ENCODE measurements at regions not wholly inside any gene's neighbourhood (a gene's known extent, or its start where the extent isn't known, plus 50 kb on each side); places are given as distances from the start of the nearest gene placed in this dataset.

DNA sequence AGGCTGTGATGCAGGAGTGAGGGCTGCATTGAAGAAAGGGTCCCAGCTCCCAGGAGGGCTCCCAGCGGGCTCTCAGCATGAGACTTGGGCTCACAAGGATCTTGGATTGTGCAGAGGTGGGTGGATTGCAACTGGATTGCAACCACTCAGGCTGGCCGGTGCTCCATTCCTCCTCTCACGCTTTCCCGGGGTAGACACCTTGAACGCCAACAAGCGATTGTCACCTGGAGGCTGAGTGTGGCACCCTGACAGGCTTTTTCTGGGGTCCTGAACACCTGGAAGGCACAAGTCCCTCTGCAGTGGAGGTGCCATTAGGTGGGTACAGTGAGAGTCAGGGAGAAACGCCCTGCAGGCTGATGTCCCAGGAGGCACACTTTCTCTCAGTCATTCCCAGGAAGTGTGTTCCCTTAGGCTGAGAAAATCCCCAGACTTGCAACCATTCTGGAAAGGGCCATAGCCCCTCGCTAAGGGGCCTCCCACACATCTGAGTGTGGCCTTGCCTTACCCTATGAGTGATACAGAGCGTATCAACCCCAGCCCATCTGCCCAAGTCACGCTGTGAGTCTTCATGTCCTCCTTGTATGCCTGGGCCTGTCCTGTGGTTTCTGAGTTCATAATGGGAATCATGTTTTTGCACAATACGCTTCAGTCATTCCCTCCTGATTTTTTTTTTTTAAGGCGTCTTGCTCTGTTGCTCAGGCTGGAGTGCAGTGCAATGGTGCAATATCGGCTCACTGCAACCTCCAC lies 488.1 kb downstream of the IRX1 start:
- DNase-seq = no peak

DNA sequence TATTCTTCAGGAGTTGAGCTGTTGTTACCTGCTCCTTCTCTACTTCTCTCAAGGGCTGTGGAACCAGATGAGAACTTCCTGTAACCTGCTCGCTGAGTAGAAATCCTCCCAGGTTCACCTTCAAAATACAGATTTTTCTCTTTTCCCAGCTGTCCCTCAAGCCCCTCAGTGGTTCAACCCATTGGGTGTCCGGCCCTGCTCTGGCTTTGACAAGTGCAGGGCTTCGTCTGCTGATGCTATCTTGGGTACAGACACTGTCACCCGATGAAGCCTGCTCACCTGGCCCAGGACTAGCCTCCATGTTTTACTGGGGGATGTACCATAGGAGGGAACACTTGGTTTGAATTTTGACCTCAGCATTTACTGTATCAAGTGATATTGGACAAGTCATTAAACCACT lies 490.4 kb downstream of the IRX1 start:
- DNase-seq = no peak

DNA sequence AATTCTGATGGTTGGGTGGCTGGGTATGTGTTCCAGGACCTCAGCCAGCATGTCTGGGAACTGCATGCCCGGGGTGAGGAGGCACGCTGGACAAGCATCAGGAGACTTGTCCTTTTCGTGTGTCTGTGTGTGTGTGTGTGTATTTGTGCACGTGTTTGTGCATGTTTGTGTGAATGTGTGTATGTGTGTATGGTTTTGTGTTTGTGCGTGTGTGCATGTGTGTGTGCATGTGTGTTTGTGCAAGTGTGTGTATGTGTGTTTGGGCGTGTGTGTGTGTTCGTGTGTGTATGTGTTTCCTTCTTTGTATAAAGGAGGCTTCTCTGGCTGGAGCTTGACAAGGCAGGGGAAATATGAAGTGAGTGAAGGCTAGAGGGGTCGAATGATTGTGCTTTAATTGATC lies 491.5 kb downstream of the IRX1 start:
- DNase-seq = no peak

DNA sequence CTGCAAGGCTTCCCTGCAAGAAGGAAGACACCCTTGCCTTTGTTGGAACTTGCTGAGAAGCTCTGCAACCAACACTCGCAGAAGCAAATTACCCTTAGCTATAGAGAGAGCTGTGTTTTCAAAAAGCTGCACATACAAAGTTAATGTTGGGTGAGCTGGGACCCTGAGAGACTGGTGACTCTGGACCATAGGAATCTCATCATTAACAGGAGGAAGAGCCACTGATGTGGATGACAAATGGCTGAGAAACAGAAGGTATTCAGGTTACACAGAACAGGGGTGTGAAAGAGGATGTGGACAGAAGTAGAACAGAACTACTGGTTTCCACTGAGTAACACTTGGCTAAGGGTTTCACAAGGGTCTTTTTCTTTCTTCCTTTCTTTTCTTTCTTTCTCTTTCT lies 493.5 kb downstream of the IRX1 start:
- DNase-seq = no peak

DNA sequence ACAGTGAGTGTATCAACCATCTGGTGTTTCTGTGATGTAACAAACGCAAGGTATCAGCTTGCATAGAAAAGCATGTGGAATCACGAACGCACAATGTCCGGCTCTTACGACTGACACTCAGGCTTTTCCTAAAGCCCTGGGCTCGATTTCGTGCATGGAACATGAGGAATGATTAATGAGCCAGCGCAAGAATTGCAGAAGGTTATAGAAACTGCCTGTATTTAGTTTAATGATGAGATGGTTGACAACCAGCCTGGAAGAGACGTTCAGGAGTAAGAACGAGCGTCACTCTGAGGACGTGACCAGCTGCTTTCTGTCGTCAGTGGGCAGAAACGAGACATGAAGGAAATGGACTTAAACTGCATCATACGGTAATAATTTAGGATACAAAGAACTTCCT lies 497.6 kb downstream of the IRX1 start:
- DNase-seq = no peak

DNA sequence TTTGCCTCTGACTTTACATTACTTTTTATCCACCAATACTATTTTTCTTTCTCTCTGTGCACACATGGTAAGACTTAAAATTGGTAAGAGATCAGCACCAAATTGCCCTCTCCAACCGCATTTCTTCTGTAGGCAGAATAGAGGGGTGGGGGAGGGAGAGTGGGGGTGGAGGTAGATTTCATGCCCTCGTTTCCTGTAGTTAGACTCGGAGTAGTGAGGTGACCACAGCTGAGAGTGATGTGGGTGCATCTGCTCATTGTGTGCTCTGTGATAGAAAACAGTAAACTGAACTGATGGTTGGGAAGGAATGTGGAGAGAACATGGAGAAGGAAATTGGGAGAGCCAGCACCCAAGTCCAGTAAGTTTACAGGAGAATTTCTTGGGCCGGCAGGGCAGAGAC lies 498.3 kb downstream of the IRX1 start:
- DNase-seq = no peak

DNA sequence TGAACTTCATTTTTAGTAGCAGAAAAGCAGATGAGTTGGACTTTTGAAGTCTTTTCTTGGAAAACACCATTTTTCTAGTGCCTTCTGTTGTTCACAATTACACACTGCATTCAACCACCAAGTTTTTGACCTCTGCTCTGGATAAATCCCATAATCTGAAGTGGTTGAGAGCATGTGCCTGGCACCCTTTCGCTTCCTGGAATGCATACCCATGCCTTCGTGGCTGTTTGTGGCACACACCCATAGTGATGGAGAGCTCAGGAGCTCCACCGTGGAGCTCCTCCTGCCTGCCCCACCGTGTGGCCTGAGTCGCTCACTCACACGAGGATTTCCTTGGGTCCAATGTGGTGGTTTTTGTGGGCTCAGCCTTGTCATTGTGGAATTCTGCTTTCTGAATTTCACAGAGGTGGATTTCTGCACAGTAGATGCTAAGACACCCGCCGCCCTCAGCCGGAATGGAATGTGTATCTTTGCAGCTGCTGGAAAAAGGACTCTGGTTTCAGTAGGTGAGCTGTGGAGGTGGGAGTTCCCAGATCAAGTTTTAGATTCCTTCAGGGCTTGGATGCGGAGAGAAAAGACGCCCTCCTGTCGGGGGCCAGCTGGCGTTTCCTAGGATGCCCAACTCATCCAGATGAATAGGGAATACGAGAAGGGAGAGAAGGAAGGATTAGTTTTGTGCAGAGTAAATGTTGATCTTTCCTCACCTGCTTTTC lies 500.4 kb downstream of the IRX1 start:
- DNase-seq = no peak

DNA sequence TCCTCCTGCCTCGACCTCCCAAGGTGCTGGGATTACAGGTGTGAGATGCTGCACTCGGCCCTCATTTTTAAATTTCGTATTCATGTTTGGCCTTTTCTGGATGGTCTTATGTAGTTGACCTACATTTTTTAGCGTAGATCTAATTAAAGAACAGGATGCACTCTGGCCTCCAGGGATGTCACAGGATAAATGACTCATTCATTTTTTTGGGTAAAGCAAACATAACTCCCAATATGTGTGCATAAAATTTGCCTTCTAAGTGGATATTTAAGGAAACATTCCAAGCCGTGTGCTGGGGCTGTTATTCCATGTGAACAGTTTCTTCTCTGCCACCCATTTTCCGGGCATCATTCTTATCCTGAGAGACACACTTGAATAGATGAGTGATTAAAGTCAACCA lies 501.6 kb downstream of the IRX1 start:
- no peak for DNase-seq

DNA sequence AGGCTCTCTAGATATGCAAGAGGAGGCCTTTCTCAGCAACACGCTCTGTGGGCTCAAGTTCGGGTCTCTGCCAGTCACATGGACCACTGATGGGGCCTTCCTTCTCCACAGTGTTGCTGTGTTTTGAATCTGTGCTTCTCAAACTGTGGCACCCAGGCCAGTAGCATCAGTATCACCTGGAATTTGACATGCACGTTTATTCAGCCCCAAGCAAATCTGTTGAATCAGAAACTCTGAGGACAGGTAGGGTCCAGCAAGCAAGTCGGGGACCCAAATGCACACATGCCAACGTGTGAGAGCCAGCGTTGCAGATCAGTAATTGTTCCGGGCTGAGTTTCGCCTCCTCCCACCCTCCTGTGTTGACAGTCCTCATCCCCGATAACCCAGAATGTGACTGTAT lies 502.6 kb downstream of the IRX1 start:
- DNase-seq = no peak

DNA sequence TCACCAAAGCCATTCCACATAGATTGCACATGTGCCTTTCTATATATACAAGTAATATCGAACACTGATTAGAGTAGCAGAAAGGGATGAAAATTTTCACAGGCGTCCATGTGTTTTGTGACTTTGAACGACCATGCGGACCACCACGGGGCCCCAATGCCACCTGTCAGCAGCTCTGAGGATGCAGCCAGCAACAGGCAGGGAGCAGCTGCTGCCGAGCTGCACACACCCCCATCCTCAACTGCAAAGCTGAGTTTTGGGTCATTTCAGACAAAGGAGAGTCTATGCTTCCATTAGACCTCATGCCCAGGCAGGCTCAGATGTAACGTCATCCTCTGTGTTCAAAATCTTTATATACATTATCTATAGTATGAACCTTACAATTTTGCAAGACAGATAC lies 503.8 kb downstream of the IRX1 start:
- no peak for DNase-seq

DNA sequence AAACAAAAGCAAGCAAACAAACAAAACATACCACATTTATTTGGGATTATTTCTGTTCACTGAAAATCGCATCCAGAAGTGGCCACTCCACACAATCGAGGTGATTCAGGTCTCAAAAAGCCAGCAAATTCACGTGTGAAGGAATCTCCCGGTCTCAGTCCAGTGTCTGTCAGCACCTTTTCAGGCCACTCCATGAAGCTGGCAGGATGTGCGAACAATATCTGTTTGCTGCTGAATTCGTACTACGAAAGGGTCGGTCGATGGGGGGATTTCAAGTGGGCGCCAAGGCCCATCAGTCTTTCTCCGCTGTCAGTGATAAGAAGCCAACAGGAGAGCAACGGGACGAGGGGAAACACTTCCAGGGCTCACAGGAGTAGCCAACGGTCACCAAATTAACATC lies 505.1 kb downstream of the IRX1 start:
- no peak for DNase-seq

DNA sequence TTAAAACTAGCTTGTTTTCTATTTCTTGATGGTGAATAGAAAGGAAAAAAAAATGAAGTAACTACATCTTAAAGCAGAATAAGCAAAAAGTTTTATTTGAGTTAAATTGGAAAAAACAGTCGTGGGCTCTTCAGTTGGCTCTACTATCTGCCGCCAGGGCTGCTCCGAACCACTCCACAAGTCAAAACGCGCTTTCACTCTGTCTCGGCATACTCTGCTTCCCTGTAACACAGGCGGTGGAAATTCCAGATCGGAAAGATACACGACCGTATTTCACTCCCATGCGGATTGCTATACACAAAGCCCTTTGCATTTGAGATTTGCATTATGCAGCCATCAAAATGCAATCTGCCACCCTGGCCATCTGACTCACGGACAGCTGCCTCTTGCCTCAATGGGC lies 505.6 kb downstream of the IRX1 start:
- no peak for DNase-seq

DNA sequence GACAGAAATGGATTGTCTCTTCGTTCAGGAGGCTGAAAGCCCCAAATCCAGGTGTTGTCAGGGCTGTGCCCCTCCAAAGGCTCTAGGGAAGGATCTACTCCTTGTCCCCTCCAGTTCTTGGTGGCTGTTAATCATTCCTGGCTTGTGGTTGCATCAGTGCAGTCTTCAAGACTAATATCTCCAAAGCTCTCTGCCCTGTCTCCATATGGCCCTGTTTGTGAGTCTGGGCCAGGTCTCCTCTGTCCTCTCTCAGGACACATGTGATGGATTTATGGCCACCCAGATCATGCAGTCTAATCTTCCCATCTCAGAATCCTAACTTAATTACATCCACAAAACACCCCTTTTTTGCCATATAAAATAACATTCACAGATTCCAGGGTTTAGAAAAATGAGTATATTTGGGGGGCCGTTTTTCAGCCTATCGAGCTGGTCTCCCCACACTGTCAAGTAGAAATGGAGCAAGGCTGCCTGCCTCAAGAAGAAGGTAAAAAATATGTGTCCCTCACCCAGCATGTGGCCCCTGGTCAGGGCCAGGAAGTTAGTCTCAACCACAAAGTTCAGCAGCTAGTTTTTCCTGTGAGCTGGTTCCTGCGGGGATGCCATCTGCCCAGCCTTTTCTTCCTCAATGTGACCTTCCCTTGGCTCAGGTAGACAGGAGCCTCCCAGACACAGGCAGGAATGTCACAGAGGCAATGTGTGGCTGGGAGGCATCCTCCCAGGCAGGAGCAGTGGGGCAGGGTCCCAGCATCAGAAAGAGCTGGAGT lies 509.4 kb downstream of the IRX1 start:
- DNase-seq = no peak

DNA sequence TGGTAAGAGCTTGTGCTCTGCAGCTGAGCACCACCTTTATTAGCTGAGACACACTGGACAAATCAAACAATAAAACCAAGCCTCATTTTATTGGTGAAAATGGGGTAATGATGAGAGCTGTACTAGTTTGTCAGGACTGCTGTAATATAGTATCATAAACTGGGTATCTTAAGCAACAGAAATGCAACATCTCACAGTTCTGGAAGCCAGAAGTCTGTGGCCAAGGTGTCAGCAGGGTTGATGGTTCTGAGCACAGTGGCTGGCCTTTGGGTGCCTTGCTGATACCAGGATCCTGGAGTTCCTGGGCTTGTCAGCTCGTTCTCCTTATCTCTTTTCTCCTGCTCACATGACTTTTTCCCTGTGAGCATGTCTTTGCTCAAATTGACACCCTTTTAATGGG lies 513.1 kb downstream of the IRX1 start:
- no peak for DNase-seq

DNA sequence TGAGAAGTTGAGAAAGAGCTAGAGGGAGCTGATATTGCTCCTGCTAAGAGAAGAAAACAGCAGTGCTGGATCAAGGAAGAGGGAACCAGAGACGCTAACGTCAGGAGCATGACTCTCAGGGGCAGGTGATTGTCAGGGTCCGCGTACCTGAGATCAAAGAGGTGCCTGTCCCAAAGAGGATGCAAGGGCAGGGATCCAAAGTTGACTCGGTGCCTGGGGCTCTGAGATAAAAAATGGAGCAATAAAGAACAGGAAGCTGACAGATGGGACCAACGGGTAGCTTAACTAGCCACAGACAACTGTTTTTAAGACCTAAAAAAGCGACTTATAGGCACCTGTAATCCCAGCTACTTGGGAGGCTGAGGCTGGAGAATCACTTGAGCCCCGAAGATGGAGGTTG lies 517.8 kb downstream of the IRX1 start:
- no peak for DNase-seq

DNA sequence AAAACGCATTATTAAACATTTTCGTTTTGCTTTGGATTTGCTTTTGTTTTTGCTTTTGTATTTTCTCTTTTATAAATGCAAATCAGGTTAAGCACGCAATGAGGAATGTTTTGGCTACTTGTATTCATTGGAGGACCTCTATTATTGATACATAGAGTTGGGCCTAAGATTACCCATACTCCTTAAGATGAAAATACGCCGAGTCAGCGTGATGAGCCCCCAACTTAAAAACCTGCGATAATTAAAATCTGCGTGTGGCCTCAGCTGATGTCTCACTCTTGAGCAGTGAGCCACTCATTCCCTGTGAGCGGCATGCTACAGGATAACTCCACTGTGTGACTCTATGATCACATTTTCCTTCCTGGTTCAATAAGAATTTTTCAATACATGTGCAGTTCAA lies 518.3 kb downstream of the IRX1 start:
- DNase-seq = no peak

DNA sequence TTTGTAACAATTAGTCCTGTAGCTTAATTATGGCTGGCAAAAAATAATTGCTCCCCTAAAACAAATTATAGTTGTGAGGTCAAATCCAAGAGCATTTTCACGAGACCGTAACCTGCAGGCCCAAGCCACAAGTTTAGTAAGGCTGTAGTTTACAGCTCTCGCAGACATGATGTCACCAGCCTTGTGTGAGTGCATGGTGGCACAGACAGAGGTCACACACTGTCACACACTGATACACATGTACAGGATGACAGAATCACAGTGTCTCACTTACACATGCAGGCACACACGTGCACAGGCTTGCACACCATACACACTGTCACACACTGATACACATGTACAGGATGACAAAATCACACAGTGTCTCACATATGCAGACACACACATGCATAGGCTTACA lies 518.8 kb downstream of the IRX1 start:
- no peak for DNase-seq

DNA sequence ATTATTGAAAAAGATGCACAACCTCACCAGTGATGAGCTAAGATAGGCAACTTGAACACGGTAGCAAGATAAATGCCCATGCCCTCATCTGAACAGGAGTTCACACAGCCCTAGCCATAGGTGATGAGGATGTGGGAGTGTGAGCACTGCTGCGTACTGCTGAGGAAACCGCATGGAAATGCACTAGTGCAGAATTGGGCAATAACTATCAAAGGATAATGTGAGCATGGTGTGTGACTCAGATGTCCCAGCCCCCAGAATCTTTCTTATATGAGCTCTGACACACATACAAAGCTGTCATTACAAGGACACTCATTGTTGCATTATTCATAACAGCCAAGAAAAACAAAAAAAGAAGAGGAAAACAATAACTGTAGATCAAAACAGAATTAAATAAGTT lies 521.2 kb downstream of the IRX1 start:
- DNase-seq = no peak

DNA sequence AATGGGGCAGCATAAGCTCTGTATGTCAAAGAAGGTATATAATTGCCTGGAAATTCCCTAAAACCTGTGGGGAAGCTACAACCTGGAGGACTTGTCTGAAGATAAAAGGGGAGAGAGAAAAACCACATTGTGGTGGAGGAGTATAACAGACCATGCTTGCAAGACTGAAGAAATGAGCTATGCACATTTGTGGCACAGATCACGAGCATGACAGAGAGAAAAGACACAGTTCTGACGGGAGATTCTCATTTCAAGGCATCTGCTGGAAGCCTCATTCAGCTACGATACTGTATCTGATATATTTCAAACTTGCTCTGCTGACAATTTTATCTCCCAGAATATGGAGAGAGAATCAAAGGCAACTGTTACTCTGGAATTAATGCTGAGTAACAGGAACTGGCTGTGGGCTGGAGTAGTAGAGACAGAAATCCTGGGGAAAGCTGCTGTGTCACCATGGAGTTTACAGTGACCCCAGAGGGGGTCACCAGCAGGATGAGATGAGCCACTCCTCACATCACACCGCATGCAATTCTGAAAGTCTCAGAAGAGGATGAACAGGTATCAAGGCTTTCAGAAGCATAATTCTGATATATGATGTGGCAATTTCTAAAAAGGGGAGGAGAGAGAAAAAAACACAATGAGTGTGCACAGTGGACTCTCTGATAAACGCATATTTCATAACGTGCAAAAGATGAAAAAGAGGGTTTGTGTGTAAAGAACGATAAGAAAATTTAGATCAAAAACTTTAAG lies 528.8 kb downstream of the IRX1 start:
- no peak for DNase-seq

DNA sequence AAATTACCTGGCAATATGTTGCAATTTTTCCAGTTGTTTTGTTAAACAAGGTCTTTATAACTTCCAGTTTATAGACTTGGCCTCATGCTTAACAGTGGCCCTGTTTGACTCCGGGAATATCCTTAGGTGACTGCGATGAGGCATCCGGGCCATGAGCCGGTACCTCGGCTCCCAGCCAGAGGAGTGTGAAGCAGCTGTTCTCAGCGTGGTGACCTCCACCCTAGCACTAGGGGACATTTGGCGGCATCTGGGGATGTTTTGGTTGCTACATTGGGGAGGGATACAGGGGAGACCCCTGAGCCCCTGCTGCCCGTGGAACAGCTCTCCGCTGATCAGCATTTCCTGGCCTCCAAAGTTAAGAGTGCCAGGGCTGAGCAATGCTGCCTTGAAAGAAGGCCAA lies 533.4 kb downstream of the IRX1 start:
- no peak for DNase-seq

DNA sequence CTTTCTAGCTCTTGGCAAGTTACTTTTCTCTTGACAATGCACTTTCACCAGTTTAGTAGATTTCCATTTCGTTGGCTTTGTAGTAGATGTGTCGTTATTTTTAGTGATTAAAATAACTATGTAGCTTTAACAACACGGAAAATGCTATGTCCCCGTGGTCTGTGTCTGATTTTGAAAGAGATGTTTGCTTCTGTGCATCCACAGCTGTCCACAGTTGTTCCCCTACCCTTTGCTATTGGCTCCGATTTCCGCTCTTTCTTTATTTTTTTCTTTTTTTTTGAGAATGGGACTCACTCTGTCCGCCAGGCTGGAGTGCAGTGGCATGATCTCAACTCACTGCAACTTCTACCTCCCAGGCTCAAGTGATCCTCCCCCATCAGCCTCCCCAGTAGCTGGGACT lies 533.9 kb downstream of the IRX1 start:
- no peak for DNase-seq

DNA sequence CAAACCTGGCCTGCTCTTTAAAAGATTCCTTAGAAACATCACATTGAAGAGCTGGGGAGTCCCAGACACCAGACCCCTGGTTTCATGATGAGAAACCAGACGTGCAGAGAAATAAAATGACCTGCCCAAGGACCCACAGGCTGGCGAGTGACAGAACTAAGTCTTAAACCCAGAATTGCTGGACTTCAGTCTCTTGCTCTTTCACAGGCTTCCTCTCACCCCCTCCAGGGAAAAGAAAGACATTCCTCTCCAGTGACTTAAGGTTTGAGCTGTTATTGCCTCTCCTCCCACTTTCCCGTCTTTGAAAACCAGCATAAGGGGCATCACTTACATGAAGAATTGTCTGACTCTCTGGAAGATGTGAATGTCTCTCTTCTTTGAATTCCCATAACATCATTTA lies 535.2 kb downstream of the IRX1 start:
- no peak for DNase-seq

DNA sequence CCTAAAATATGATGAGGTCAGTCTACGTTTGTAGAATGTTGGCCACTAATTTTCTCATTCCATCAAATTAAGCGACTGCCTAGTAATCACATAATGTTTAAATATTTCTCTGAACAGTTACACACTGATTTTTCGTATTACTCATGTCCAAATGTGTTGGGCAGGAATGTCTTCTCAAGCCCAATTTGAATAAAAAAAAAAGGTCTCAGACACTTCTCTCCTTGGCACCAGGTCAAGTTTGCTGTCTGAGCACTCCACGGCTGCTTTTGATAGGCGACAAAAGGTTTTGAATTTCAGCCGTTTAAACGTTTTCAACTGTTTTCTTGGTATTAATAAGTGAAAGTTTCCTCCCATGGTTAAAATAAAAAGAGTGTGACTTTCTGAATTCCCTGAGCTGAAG lies 542.1 kb downstream of the IRX1 start:
- no peak for DNase-seq

DNA sequence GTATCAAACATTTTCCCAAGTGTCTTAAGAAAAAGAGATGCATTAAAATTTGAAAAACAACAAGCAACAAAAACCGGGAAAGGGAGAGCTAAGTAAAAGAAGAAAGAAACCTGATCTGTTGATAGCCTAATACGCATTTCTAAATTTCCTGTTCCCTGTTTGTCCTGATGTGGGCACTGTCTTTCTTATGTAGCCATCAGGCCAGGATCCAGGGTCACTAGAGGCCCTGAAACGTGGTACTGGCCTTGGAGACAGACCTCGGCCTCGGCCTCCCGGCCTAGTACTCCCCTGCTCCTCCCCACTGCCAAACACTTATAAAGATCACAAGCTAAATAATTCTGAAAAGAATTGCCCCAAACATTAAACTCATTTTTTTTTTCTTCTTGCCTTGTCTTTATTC lies 547.2 kb downstream of the IRX1 start:
- no peak for DNase-seq
